IMR-90 (cell line): ENCODE measurements at regions not wholly inside any gene's neighbourhood (a gene's known extent, or its start where the extent isn't known, plus 50 kb on each side); places are given as distances from the start of the nearest gene placed in this dataset.

Experiments used
- ATAC-seq: fragments of 200-7000 bp; cut with Tn5 transposase; 2 replicates; pipeline ENCODE4 v1.9.1; 2020; ENCODE audit warnings: low read depth, mild to moderate bottlenecking, moderate library complexity
- BruUV-seq: library from RNA; stranded (reverse); fragments of 400-500 nt; replicated peaks from 2 replicates; lab custom pipeline; 2021; lab: Mats Ljungman, UMichigan
- CTCF ChIA-PET: fragments of 300-600 bp; formaldehyde crosslinking; extraction: SDS; loops from one replicate; lab custom pipeline; 2021; ENCODE audit warnings: antibody characterized with exemption; lab: Yijun Ruan, JAX
- POLR2A ChIA-PET: fragments of 300-600 bp; sonication (Branson Sonifier 250); formaldehyde crosslinking; loops from one replicate; lab custom pipeline; 2022; ENCODE audit warnings: antibody characterized with exemption; ENCODE audit not compliant: unreplicated experiment; lab: Charles Lee
- DNase-seq: peaks from one replicate; pipeline ENCODE4 v3.0.0; 2013
- H2AFZ ChIP-seq: replicated peaks from 2 replicates; pipeline ENCODE3; 2013; ENCODE audit warnings: low read length, mild to moderate bottlenecking; ENCODE audit not compliant: poor library complexity
- H2AK5ac ChIP-seq: 2 replicates; pipeline ENCODE4 v1.6.1; 2013; ENCODE audit warnings: low read depth, low read length, inconsistent platforms
- H2AK9ac ChIP-seq: replicated peaks from 2 replicates; pipeline ENCODE3; 2013; ENCODE audit warnings: mild to moderate bottlenecking, low read depth, low read length, moderate library complexity; ENCODE audit not compliant: poor library complexity
- H2BK120ac ChIP-seq: 2 replicates; pipeline ENCODE4 v1.6.1; 2013; ENCODE audit warnings: low read depth, low read length, inconsistent platforms
- H2BK15ac ChIP-seq: 3 replicates; pipeline ENCODE4 v1.6.1; 2013; ENCODE audit warnings: low read depth, low read length, inconsistent platforms
- H2BK20ac ChIP-seq: 2 replicates; pipeline ENCODE4 v1.6.1; 2013; ENCODE audit warnings: low read depth, mild to moderate bottlenecking, inconsistent platforms, low read length, moderate library complexity
- H2BK5ac ChIP-seq: 2 replicates; pipeline ENCODE4 v1.6.1; 2013; ENCODE audit warnings: mild to moderate bottlenecking, low read depth, low read length, inconsistent platforms; ENCODE audit not compliant: poor library complexity, severe bottlenecking
- H3K14ac ChIP-seq: replicated peaks from 2 replicates; pipeline ENCODE4 v1.6.1; 2013; ENCODE audit warnings: low read depth, low read length, inconsistent platforms
- H3K18ac ChIP-seq: 2 replicates; pipeline ENCODE4 v1.6.1; 2013; ENCODE audit warnings: low read depth, low read length, control low read depth
- H3K23ac ChIP-seq: 2 replicates; pipeline ENCODE4 v1.6.1; 2013; ENCODE audit warnings: low read depth, low read length, inconsistent platforms
- H3K27ac ChIP-seq: 2 replicates; pipeline ENCODE4 v1.5.1; 2013; ENCODE audit warnings: mild to moderate bottlenecking, control low read depth, low read length; ENCODE audit not compliant: insufficient read depth
- H3K27me3 ChIP-seq: 2 replicates; pipeline ENCODE4 v1.6.1; 2013; ENCODE audit warnings: low read length; ENCODE audit not compliant: control insufficient read depth, insufficient read depth
- H3K36me3 ChIP-seq: 2 replicates; pipeline ENCODE4 v1.6.1; 2013; ENCODE audit warnings: low read length, mixed read lengths; ENCODE audit not compliant: control insufficient read depth, insufficient read depth
- H3K4ac ChIP-seq: 2 replicates; pipeline ENCODE4 v1.6.1; 2013; ENCODE audit warnings: low read depth, low read length, inconsistent platforms
- H3K4me1 ChIP-seq: 2 replicates; pipeline ENCODE4 v1.6.1; 2013; ENCODE audit warnings: low read length, mixed read lengths; ENCODE audit not compliant: control insufficient read depth, insufficient read depth
- H3K4me2 ChIP-seq: 2 replicates; pipeline ENCODE4 v1.6.1; 2013; ENCODE audit warnings: low read depth, mild to moderate bottlenecking, control low read depth, low read length, moderate library complexity
- H3K4me3 ChIP-seq: 2 replicates; pipeline ENCODE4 v1.5.1; 2013; ENCODE audit warnings: low read depth, mild to moderate bottlenecking, control low read depth, low read length, moderate library complexity; ENCODE audit not compliant: insufficient read depth
- H3K56ac ChIP-seq: 2 replicates; pipeline ENCODE4 v1.6.1; 2013; ENCODE audit warnings: low read length, inconsistent platforms; ENCODE audit not compliant: insufficient read depth; ENCODE audit errors: extremely low read depth
- H3K79me1 ChIP-seq, 2 experiments: 2 replicates each; pipeline ENCODE4 v1.6.1; 2013; ENCODE audit warnings: low read length in 2 of 2, inconsistent platforms in 1 of 2, low read depth in 1 of 2
- H3K9ac ChIP-seq: 2 replicates; pipeline ENCODE4 v1.6.1; 2013; ENCODE audit warnings: low read depth, low read length, control low read depth
- H3K9me1 ChIP-seq: 2 replicates; pipeline ENCODE4 v1.6.1; 2013; ENCODE audit warnings: low read length, inconsistent platforms; ENCODE audit not compliant: insufficient read depth
- H3K9me3 ChIP-seq: 2 replicates; pipeline ENCODE4 v1.6.1; 2013; ENCODE audit warnings: low read length; ENCODE audit not compliant: control insufficient read depth, insufficient read depth
- H4K20me1 ChIP-seq: 2 replicates; pipeline ENCODE4 v1.6.1; 2013; ENCODE audit warnings: low read length, inconsistent platforms; ENCODE audit not compliant: insufficient read depth
- H4K5ac ChIP-seq: 2 replicates; pipeline ENCODE4 v1.6.1; 2013; ENCODE audit warnings: mild to moderate bottlenecking, low read depth, low read length, control low read depth
- H4K8ac ChIP-seq, 2 experiments: 2 replicates each; pipeline ENCODE4 v1.6.1; 2013; ENCODE audit warnings: low read depth in 2 of 2, low read length in 2 of 2, control low read depth in 1 of 2, inconsistent platforms in 1 of 2
- H4K91ac ChIP-seq: 2 replicates; pipeline ENCODE4 v1.6.1; 2013; ENCODE audit warnings: low read depth, low read length, inconsistent platforms; ENCODE audit not compliant: insufficient read depth
- BHLHE40 ChIP-seq: fragments of 150-350 bp; IDR thresholded peaks from 2 replicates; pipeline ENCODE4 v1.6.1; 2016; ENCODE audit warnings: mild to moderate bottlenecking, low read depth, low read length
- CEBPB ChIP-seq: IDR thresholded peaks from 2 replicates; pipeline ENCODE4 v1.6.1; 2012; ENCODE audit warnings: low read depth, low read length, improper control_type of control experiment
- CHD1 ChIP-seq: IDR thresholded peaks from 2 replicates; pipeline ENCODE4 v1.6.1; 2012; ENCODE audit warnings: low read depth, low read length, improper control_type of control experiment
- CTCF ChIP-seq: conservative IDR thresholded peaks from 2 replicates; pipeline ENCODE4 v1.5.1; 2012; ENCODE audit warnings: mild to moderate bottlenecking, low read depth, low read length, improper control_type of control experiment
- ELK1 ChIP-seq: fragments of 150-350 bp; IDR thresholded peaks from 2 replicates; pipeline ENCODE4 v1.6.1; 2016; ENCODE audit warnings: low read depth, mild to moderate bottlenecking, low read length, moderate library complexity, borderline replicate concordance
- FOS ChIP-seq: fragments of 150-350 bp; IDR thresholded peaks from 2 replicates; pipeline ENCODE4 v1.6.1; 2016; ENCODE audit warnings: low read depth, low read length
- MAFK ChIP-seq: IDR thresholded peaks from 2 replicates; pipeline ENCODE4 v1.6.1; 2012; ENCODE audit warnings: low read depth, low read length, improper control_type of control experiment
- MAZ ChIP-seq: IDR thresholded peaks from 2 replicates; pipeline ENCODE4 v1.6.1; 2012; ENCODE audit warnings: low read depth, mild to moderate bottlenecking, low read length, improper control_type of control experiment, moderate library complexity, borderline replicate concordance
- MXI1 ChIP-seq: IDR thresholded peaks from 2 replicates; pipeline ENCODE4 v1.6.1; 2012; ENCODE audit warnings: low read depth, mild to moderate bottlenecking, low read length, moderate library complexity, borderline replicate concordance
- NFE2L2 ChIP-seq: fragments of 150-350 bp; IDR thresholded peaks from 2 replicates; pipeline ENCODE4 v1.6.1; 2016; ENCODE audit warnings: low read depth, mild to moderate bottlenecking, low read length
- POLR2A ChIP-seq: IDR thresholded peaks from 2 replicates; pipeline ENCODE4 v1.6.1; 2012; ENCODE audit warnings: mild to moderate bottlenecking, low read depth, low read length
- RAD21 ChIP-seq: IDR thresholded peaks from 2 replicates; pipeline ENCODE4 v1.6.1; 2012; ENCODE audit warnings: low read length, improper control_type of control experiment
- RCOR1 ChIP-seq: IDR thresholded peaks from 2 replicates; pipeline ENCODE4 v1.6.1; 2012; ENCODE audit warnings: mild to moderate bottlenecking, low read length, improper control_type of control experiment; ENCODE audit not compliant: insufficient replicate concordance
- RFX5 ChIP-seq: IDR thresholded peaks from 2 replicates; pipeline ENCODE4 v1.8.0; 2012; ENCODE audit warnings: low read depth, mild to moderate bottlenecking, low read length, moderate library complexity
- SMC3 ChIP-seq: fragments of 150-350 bp; IDR thresholded peaks from 2 replicates; pipeline ENCODE4 v1.6.1; 2016; ENCODE audit warnings: low read depth, mild to moderate bottlenecking, antibody characterized with exemption, low read length, moderate library complexity
- USF2 ChIP-seq: fragments of 150-350 bp; IDR thresholded peaks from 2 replicates; pipeline ENCODE4 v1.6.1; 2017; ENCODE audit warnings: mild to moderate bottlenecking, antibody characterized with exemption, low read length, low read depth
- WGBS, 2 experiments: methylation state at CpG; one replicate each; pipeline versions ENCODE4 v1.1.5 to v1.1.7; 2013; ENCODE audit warnings: missing lambda C conversion rate in 2 of 2; ENCODE audit not compliant: insufficient read length in 1 of 2; ENCODE audit errors: extremely low coverage in 2 of 2; 5-methylcytosine and 5-hydroxymethylcytosine counted together
- dilution Hi-C: fragments of 300-500 bp; cut with HindIII; formaldehyde crosslinking; loops from one replicate; pipeline ENCODE4 v1.14.3; 2018; ENCODE audit warnings: low sequenced_read_pairs; ENCODE audit not compliant: unreplicated experiment
- in situ Hi-C: fragments of 300-500 bp; cut with MboI; formaldehyde crosslinking; loops from 3 replicates; pipeline ENCODE4 v1.14.3; 2019; ENCODE audit warnings: low sequenced_read_pairs, inconsistent platforms, mixed read lengths
- intact Hi-C: fragments of 100-400 bp; cut with micrococcal nuclease; formaldehyde crosslinking; loops from 2 replicates; pipeline ENCODE4 v1.10.0; 2022

- Histone ChIP-seq H3K9ac (no peak overlapping the region), H3K4ac (no peak overlapping the region), H3K14ac (no peak overlapping the region), H2BK5ac (no peak overlapping the region), H3K56ac (no peak overlapping the region), H3K9me3 (peaks cover 41% of the 10 kb centered on the region), H3K9me1 (no peaks in the 10 kb centered on the region), H2BK20ac (no peak overlapping the region), H3K18ac (no peak overlapping the region), H3K27ac (no peak overlapping the region), H3K23ac (no peak overlapping the region), H4K8ac (no peak overlapping the region), H3K79me1 (no peaks in the 10 kb centered on the region), H2AFZ (peak overlapping the region; percentile 10), H3K4me3 (no peak overlapping the region), H2BK120ac (no peak overlapping the region), H2AK9ac (no peak overlapping the region), H4K20me1 (no peaks in the 10 kb centered on the region), H3K4me2 (no peak overlapping the region), H4K5ac (no peak overlapping the region), H3K4me1 (no peaks in the 10 kb centered on the region), H3K27me3 (no peaks in the 10 kb centered on the region), H2AK5ac (no peak overlapping the region), H4K91ac (no peak overlapping the region), H2BK15ac (no peak overlapping the region), H3K36me3 (no peaks in the 10 kb centered on the region)
- WGBS, 2 experiments: no CpG with 5 or more reads among the region's 10 CpGs
- dilution Hi-C loops (no loop called here), intact Hi-C loops (no loop called here), in situ Hi-C loops (no loop called here)
- no peak for ATAC-seq
- ChIA-PET CTCF (no interaction called here), POLR2A (no interaction called here)
- BruUV-seq: no TSS peak
- DNase-seq: no peak
- TF ChIP-seq RCOR1: no peak
- TF ChIP-seq RAD21: no peak
- TF ChIP-seq ELK1: no peak
- no peak for TF ChIP-seq USF2
- TF ChIP-seq MAZ: no peak
- TF ChIP-seq CTCF: no peak
- no peak for TF ChIP-seq CHD1
- no peak for TF ChIP-seq CEBPB
- no peak for TF ChIP-seq FOS
- TF ChIP-seq POLR2A: no peak
- TF ChIP-seq MXI1: no peak
- no peak for TF ChIP-seq BHLHE40
- no peak for TF ChIP-seq MAFK
- TF ChIP-seq NFE2L2: no peak
- no peak for TF ChIP-seq RFX5
- TF ChIP-seq SMC3: no peak
These were observed 336.3 kb downstream of the MED10 start for GRCh38 chr5:6041977-6042550.
